Stimulated activated CD4-positive, alpha-beta T cell treated with anti-CD3 and anti-CD28 coated beads, Interleukin-4, amount 100 ng/mL, for 1 hour (primary cell): ENCODE measurements at regions not wholly inside any gene's neighbourhood (a gene's known extent, or its start where the extent isn't known, plus 50 kb on each side); places are given as distances from the start of the nearest gene placed in this dataset.

Experiments
- DNase-seq: peaks from one replicate; pipeline ENCODE4 v3.0.0-alpha.2; 2020

GRCh38 chr17:83144421-83145357, 65.3 kb downstream of the METRNL start:
- DNase-seq = no peak

GRCh38 chr17:83145358-83145738, 65.9 kb downstream of the METRNL start:
- no peak for DNase-seq

GRCh38 chr17:83145831-83146230, 66.4 kb downstream of the METRNL start:
- no peak for DNase-seq

DNA sequence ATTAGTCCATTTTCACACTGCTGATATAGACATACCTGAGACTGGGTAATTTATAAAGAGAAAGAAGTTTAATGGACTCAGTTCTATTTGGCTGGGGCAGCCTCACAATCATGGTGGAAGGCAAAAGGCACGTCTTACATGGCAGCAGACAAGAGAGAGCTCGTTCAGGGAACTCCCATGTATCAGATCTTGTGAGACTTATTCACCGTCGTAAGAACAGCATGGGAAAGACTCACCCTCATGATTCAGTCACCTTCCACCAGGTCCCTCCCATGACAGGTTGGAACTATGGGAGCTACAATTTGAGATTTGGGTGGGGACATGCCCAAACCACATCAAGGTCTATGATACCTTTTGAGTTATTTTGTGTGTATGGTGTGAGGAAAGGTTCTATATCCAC, 66.9 kb downstream of the METRNL start:
- no peak for DNase-seq

DNA sequence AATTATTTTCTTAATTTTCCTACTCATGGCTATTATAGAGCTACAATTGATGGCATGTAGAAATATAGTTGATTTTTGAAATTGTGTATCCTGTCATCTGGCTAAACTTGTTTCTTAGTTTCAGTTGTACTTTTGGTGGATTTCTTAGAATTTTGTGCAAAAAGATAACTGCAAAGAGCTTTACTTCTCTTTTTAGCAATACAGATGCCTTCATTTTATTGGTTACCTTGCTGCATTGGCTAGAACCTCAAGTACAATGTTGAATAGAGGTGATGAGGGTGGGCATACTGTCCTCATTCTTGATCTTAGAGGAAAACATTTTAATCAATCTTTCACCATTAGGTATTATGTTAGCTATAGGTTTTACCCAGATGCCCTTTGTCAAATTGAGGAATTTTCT, 67.9 kb downstream of the METRNL start:
- DNase-seq = no peak

DNA sequence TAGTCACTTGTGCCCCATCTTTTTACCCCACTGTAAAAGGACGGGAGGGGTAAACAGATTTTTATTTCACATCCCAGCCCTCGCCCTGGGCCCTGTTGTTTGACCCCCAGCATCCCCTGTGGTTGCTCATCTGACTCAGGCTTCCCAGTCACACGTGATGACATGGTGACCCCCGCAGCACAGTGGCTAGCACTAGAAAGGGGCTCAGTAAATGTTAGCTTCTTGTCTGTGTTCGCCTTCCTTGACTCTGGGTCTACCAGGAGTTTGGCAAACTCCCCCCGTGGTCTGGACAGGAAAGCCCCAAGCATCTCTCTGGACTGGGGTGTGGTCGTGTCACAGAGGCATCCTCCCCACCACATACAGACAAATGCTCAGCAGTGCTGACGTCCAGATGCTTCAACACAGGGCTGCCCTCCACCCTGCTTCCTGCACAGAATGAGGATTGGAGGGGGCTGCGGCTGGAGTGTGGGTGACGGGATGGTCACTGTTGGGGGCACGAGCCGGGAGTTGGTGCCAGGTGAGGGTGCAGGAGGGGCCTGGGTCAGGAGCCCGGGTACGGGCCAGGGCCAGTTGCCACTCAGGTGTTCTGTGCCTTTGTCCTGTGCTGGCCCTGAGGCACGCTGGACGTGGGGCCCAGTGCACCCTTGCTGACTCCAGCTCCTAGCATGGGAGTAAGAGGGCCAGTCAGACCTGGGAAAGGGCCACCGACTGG, 69.1 kb downstream of the METRNL start:
- DNase-seq = no peak

DNA sequence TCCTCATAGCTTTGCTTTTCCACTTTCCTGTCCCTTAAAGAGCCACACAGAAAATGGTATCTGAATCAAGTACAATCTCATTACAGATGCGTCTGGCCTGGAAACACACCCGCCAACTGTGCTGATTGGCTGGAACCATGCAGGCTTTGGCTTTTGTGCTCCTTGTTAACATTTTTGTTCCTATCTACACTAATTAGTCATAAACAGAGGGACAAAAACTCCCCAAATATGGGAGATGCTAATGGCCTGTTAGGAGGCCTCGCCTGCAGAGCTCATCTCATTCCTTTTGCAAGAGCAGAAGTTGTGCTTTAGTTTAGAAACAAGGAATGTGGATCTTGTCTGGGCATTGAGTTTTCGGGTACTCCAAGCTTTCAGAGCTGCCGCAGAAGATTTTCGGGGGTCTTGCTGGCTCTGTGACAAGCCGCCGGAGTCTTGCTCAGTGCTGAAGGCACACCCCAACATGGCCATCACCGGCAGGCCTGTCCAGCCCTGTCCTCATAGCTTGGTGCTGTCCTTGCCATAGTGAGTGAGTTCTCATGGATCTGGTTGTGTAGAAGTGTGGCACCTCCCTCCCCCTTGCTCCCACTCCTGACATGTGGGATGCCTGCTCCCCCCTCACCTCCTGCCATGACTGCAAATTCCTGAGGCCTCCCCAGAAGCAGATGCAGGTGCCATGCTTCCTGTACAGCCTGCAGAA, 69.8 kb downstream of the METRNL start:
- no peak for DNase-seq

- DNase-seq = no peak
Observed at GRCh38 chr17:83149761-83150251, 70.4 kb downstream of the METRNL start.

DNA sequence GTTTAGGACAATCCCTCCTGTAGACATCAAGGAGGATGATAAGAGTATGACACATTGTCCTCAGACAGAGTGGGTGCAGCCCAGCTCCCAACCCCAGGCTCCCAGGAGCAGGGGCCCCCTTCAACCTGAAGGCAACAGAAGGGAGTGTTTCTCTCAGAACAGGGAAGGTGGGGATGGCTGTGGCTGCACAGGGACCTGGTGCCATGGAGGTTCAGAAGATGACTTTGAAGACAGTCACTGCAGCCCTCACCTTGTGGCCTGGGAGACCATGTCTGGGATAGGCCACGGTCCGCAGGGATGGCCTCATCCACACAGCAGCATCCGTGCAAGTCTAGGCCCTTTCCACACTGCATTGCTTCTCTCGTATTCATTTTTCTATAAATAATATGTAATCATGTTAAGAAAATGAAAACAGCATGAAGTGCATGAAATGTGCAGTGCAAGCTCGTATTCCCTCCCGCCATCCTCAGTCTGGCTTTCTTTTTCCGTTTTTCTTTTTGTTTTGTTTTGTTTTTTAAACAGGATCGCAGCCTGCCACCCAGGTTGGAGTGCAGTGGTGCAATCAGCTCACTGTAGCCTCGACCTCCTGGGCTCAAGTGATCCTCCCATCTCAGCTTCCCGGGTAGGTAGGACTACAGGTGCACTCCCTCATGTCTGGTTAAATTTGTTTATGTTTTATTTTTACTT, 71.1 kb downstream of the METRNL start:
- no peak for DNase-seq

- no peak for DNase-seq
Observed at GRCh38 chr17:83151056-83151441, 71.6 kb downstream of the METRNL start.

GRCh38 chr17:83151442-83152226, 72.2 kb downstream of the METRNL start:
- no peak for DNase-seq

DNA sequence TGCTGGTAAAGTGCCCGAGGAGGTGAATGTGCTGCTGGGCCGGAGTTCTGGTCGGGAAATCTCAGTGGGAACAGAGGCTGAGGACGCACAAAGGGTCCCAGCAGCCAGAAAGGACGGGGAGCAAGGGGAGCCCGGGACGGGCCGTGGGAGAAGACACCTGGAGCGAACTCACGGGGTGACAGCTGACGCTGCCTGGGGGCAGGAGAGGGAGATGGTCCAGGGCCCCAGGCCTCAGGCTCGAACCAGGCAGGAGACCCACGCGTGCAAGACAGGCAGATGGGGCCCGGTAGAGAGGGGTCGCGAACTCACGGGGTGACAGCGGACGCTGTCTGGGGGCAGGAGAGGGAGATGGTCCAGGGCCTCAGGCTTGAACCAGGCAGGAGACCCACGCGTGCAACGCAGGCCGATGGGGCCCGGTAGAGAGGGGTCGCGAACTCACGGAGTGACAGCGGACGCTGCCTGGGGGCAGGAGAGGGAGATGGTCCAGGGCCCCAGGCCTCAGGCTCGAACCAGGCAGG, 72.9 kb downstream of the METRNL start:
- no peak for DNase-seq

DNA sequence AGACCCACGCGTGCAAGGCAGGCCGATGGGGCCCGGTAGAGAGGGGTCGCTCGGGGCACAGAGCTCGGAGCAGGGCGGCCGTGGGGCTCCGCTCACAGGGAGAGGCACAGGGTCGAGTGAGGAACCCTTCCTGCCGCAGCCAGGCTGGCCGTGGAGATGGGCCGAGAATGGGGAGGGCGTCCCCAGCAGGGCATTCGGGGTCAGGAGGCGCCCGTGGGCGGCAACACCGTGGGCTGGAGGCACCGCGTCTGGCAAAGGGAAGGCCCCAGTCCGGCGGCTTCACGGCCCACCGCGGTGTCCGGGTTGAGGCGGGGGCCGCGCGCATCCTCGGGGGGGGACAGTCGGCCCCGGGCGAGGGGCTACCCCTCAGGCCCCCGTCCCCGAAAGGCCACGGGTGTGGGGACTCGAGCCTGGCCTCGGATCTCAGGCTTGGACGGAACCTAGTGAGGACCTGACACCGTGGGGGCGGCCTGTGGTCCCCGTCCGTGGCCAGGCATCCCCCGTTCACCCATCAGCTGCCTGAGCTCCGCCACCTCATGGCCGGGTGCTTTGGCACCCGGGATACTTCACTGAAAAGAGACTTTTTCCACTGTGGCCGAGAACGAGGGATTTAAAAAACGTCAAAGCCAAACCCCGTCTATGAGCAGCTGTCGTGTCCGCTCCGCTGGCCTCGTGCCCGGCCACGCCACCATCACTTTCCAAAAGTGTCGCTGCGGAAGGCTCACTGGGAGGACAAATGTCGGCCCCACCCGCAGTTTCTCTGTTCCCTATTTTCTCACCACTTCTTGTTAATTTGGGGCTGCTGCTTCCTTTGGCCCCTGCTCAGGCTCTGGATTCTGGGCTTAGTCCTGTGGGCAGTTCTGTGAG, 73.6 kb downstream of the METRNL start:
- DNase-seq = no peak

- no peak for DNase-seq
Observed at GRCh38 chr17:83153681-83154310, 74.4 kb downstream of the METRNL start.

DNA sequence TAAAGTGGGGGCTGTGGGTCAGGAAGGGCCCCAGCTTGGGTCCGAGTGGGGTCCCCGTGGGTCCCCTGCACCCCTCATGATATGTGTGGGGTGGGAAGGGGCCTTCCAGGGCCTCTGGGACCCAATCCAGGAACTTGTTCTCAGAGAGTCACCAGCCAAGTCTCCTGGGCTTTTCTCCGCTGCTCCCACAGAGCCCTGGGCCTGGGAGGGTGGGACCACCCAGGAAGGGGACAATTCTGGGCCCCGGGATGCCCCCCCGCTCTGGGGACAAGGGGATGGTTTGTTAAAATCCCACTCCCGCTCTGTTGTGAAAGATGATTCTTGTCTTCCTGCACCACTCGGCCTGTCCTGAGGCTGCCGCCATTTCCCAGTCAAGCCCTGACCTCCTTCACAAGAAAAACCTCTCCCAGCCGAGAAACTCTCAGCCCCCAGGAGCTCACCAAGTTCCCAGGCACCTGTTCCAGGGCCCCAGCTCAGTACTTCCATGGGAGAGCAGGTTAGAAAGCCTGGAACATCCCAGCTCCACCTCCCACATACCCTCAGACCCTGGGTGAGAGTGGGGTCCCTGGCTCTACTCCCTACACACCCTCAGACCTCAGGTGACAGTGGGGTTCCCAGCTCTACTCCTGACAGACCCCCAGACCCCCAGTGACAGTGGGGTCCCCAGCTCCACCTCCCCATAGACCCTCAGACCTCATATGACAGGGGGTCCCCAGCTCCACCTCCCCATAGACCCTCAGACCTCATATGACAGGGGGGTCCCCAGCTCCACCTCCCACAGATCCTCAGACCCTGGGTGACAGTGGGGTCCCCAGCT, 75.1 kb downstream of the METRNL start:
- DNase-seq = no peak

GRCh38 chr17:83155128-83156121, 76.0 kb downstream of the METRNL start:
- DNase-seq = no peak

DNA sequence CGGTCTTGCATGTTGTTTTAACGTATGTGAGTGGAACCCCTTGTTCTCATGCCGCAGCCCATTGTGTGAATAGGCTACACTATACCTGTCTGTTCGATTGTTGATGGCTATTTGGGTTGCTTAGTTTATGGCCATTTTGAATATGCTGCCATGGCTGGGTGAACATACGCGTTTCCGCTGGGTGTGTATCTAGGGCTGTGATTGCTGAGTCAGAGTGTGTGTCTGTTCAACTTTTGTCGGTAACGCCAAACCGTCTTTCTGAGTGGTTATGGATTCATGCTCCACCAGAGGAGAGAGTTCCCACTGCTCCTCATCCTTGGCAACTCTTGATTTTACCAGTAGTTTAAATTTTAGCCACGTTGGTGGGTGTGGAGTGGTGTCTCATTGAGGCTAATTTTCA, 77.0 kb downstream of the METRNL start:
- no peak for DNase-seq
